ENCODE measurements at regions not wholly inside any gene's neighbourhood (a gene's known extent, or its start where the extent isn't known, plus 50 kb on each side); places are given as distances from the start of the nearest gene placed in this dataset.
"Not testable (repeated sequence)": the region's sequence is repeated elsewhere in the genome, so short reads cannot be mapped to it uniquely, and the experiment has no call there.

DNA sequence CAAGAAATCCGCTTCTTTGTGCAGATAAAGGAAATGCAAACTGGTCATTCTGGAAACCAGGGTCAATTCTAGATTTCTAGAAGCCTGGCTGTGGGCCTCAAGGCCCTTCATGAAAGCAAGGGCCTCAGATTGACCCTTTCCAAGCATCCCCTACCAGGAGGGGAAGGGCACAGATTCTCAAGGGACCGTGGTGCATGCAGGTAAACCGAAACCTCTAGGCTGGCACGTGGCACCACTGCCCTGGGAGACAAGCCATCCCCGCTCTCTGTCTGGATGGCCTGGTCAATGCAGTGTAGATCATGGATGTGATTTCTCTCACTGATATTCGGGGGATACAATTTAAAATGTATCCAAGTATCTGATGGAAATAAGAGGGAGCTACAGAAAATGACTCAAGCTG is 69.4 kb downstream of the TOMM20 start:
- DNase-seq (ENCODE audit: low spot score): no peak

GRCh38 chr1:235058695-235059094 is 69.9 kb downstream of the TOMM20 start:
- no peak for DNase-seq (ENCODE audit: low spot score)

GRCh38 chr1:235057385-235058306 is 71.0 kb downstream of the TOMM20 start:
- DNase-seq (ENCODE audit: low spot score): no peak

GRCh38 chr1:235056937-235057336 is 71.7 kb downstream of the TOMM20 start:
- no peak for DNase-seq (ENCODE audit: low spot score)

DNA sequence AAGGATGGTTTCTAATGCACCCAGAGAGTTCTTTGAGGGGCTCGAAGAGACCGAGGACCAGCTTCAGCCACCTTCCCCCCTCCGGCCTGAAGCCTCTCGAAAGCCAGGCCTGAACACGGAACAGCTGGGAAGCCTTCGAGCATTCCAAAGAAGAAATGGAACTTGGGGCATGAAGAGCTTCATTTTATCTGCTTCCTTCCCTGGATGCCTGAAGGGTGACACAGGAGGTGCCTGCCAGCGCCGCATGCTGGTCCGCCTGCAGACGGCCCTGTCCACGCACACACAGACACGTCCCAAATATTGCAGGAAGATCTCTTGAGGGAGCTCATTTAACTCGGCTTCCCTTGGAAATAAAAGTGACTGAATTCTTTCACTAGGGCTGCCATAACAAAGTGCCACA is 73.7 kb downstream of the TOMM20 start:
- no peak for DNase-seq (ENCODE audit: low spot score)

GRCh38 chr1:235054466-235054865 is 74.2 kb downstream of the TOMM20 start:
- DNase-seq (ENCODE audit: low spot score): no peak

DNA sequence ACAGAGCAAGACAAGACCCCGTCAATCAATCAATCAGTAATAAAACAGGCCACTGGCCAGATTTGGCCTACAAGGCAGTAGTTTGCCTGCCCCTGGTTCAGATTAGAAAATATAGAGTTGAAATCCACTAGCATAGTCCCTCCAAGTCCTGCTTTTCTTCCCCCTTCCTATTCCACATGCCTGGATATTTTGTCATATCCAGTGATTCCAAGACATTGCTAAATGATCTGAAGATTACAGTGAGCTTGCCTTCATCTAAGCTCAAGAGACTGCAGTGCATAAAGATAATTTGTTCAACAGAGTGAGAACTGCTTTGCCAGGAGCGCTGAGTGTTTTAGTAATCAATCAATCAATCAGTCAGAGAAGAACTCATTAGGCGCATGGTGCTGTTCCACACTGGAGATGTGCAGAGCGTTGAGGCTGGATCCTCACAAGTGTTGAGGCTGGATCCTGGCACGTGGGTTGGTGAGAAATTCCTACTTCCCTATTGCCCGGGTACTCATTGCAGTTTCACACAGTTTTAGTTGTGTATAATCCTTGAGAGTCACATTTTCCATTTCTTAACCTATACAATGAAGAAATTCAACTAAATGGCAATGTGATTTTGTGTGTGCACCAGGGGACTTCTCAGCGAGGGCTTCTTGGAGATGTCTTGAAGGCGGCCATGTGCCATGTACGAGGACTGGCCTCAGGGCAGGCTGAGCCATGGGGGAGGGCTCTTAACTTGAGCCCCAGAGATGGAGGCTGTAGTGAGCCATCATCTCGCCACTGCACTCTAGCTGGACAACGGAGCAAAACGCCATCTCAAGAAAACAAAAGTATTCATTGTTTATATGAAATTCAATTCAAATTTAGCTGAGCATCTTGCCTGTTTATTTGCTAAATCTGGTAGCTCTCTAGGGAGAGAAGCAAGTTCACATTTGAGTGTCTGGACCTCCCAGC is 76.3 kb downstream of the TOMM20 start:
- DNase-seq (ENCODE audit: low spot score): no peak

- DNase-seq (ENCODE audit: low spot score): no peak
Observed at GRCh38 chr1:235051521-235051920, 77.1 kb downstream of the TOMM20 start.

DNA sequence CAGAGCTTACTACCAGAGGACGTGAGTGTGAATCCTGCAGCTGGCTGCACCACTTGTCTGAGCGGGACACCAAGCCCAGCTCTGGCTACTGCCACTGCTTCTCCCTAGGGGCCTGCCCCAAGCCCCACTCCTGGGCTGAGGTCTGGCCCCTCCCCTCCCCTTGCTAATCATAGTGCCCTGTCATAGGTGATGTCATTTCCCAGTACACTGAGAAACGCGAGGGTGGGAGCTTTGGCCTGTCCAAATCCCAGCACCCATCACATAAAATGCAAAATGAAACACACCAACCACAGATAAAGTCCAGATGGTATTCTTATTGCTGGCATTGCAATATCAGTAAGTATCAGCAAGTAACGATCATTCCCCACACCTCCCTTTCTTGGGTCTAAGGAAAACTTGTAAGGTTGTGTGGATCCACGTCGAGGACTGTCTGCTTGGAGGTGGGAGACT is 77.7 kb downstream of the TOMM20 start:
- no peak for DNase-seq (ENCODE audit: low spot score)

DNA sequence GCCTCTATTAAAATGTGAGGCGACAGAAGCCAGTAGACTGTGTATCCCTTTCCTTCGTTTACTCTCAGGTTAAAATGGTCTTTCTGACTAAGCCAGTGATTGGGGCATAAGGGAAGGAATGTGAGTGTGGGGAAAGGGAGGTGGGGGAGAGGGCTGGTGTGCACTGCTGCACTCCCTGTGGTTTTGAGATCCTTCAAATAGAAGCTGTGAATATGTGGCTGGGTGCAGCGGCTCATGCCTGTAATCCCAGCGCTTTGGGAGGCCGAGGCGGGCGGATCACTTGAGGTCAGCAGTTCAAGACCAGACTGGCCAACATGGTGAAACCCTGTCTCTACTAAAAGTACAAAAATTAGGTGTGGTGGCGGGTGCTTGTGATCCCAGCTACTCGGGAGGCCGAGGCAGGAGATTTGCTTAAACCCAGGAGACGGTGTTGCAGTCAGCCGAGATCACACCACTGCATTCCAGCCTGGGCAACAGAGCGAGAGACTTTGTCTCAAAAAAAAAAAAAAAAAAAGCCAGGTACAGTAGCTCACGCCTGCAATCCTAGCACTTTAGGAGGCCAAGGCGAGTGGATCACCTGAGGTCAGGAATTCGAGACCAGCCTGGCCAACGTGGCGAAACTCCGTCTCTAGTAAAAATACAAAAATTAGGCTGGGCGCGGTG is 78.8 kb downstream of the TOMM20 start:
- not testable (repeated sequence) for DNase-seq (ENCODE audit: low spot score)

DNA sequence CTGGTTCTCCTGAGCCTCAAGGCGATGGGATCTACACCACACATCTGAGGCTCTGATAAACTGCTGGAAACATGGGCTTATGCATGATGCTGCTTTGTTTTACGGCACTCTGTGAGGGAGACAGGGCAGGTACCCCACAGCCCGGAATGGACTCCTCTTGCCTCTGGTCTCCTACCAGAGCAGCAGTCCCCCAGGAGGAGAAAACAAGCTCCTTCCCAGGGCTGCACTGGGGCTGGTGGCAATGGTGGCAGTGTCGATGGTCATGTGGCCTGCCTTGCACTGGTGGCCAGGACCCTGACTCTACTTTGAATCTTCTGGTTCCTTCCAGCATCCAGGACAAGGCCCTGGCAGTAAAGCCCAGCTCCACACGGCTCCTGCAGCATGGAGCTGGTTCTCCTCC is 79.4 kb downstream of the TOMM20 start:
- DNase-seq (ENCODE audit: low spot score): no peak

GRCh38 chr1:235047331-235047871 is 81.2 kb downstream of the TOMM20 start:
- DNase-seq (ENCODE audit: low spot score): no peak

GRCh38 chr1:235045921-235046601 is 82.6 kb downstream of the TOMM20 start:
- no peak for DNase-seq (ENCODE audit: low spot score)

DNA sequence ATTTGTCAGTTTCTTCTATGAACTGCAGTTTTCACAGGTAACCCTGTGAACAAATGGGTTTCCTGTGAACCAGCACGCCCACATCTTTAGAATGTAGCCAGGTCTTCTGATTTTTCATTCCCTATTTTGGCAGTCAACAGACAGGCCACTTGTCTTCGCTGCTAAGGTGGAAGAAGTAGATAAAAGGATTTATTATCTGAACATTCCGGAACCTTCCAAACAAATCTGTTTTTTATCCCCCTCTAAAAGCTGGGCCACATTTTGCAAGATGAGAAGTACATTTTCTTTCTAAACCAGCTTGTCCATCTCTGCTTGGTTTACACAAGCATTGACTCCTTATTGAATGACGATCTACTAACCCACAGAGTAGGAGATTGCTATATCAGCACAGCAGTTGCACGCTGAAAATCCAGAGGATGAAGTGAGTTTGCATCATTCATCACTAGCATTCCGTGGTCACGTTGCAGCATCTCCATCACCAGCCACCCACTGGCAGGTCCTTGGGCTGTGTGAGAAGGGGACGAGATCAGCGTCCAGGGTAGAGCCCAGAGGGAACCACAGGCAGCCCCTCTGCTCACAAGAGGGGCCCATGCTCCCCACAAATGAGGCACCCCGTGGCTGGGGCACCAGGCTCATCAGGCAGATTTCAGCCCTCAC is 83.5 kb downstream of the TOMM20 start:
- no peak for DNase-seq (ENCODE audit: low spot score)

GRCh38 chr1:235043234-235043633 is 85.4 kb downstream of the TOMM20 start:
- no peak for DNase-seq (ENCODE audit: low spot score)

DNA sequence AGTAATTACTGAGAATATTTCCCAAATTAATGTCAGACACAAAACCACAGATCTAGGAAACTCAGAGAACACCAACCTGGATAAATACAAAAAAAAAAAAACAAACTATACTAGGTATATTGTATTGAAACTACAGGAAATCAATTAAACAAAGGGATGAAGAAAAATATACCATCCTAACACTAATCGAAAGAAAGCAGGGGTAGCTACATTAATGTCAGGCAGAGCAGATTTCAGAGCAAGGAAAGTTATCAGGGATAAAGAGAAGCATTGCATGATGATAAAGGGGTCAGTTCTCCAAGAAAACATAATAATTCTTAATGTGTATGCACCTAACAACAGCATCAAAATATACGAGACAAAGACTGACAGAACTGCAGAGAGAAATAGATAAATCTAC is 89.9 kb downstream of the TOMM20 start:
- DNase-seq (ENCODE audit: low spot score): no peak

GRCh38 chr1:235035928-235036327 is 92.7 kb downstream of the TOMM20 start:
- DNase-seq (ENCODE audit: low spot score): no peak

DNA sequence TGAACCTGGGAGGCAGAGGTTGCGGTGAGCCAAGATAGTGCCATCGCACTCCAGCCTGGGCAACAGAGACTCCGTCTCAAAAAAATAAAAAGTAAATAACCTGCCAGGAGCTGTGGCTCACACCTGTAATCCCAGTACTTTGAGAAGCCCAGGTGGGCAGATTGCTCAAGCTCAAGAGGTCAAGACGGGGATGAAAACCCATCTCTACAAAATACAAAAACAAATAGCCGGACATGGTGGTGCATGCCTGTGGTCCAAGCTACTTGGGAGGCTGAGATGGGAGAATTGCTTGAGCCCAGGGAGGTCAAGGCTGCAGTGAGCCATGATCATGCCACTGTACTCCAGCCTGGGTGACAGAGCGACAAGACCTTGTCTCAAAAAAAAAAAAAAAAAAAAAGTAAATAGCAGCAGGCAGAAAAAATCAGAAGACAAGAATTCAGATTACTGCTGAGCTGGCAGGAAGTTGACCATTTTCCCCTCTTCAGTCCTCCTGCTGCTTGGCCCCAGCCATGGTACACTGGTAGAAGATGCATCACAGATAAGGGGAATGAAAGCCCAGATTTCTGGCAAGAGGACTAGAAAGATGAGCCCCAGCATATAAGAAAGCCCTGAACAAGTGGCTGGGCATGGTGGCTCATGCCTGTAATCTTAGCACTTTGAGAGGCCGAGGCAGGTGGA is 97.6 kb downstream of the TOMM20 start:
- DNase-seq (ENCODE audit: low spot score): no peak

- DNase-seq (ENCODE audit: low spot score): no peak
Observed at GRCh38 chr1:235027862-235028250, 100.8 kb downstream of the TOMM20 start.

All from globus pallidus (tissue), 1 donor.